Panc1 (cell line): ENCODE measurements at regions not wholly inside any gene's neighbourhood (a gene's known extent, or its start where the extent isn't known, plus 50 kb on each side); places are given as distances from the start of the nearest gene placed in this dataset.

Experiments
- ATAC-seq: fragments of 200-7000 bp; cut with Tn5 transposase; 2 replicates; pipeline ENCODE4 v1.9.1; 2020; ENCODE audit warnings: mild to moderate bottlenecking, moderate library complexity
- BruUV-seq: library from RNA; stranded (reverse); fragments of 400-500 nt; replicated peaks from 2 replicates; lab custom pipeline; 2021; lab: Mats Ljungman, UMichigan
- CTCF ChIA-PET: fragments of 300-600 bp; sonication (Branson Sonifier 250); formaldehyde crosslinking; loops from one replicate; lab custom pipeline; 2022; ENCODE audit warnings: antibody characterized with exemption; lab: Charles Lee
- POLR2A ChIA-PET: fragments of 300-600 bp; sonication (Branson Sonifier 250); formaldehyde crosslinking; loops from one replicate; lab custom pipeline; 2022; ENCODE audit warnings: antibody characterized with exemption; lab: Charles Lee
- DNase-seq: peaks from one replicate; pipeline ENCODE4 v3.0.0-alpha.2; 2010; ENCODE audit warnings: low read depth, low spot score
- H3K27ac ChIP-seq: 2 replicates; pipeline ENCODE4 v1.5.1; 2011; ENCODE audit warnings: mild to moderate bottlenecking, low read length, inconsistent platforms
- H3K27me3 ChIP-seq: fragments of 200-500 bp; sonication (Bioruptor generic); 2 replicates; pipeline ENCODE4 v1.6.0; 2014; ENCODE audit warnings: low read length, inconsistent platforms; ENCODE audit not compliant: control insufficient read depth, insufficient read depth
- H3K36me3 ChIP-seq: fragments of 200-500 bp; sonication (Bioruptor generic); 2 replicates; pipeline ENCODE4 v1.5.1; 2014; ENCODE audit warnings: inconsistent platforms, mild to moderate bottlenecking, low read length, moderate library complexity; ENCODE audit not compliant: control insufficient read depth, insufficient read depth
- H3K4me1 ChIP-seq: 2 replicates; pipeline ENCODE4 v1.5.1; 2011; ENCODE audit warnings: inconsistent platforms, mild to moderate bottlenecking, low read length, moderate library complexity; ENCODE audit not compliant: control insufficient read depth, insufficient read depth
- H3K4me3 ChIP-seq, 2 experiments: 2 replicates each; pipeline ENCODE4 v1.5.1; 2011 to 2012; ENCODE audit warnings: low read depth in 2 of 2, low read length in 2 of 2, mild to moderate bottlenecking in 2 of 2, inconsistent platforms in 1 of 2, moderate library complexity in 1 of 2
- H3K9me3 ChIP-seq: fragments of 200-500 bp; sonication (Bioruptor generic); 2 replicates; pipeline ENCODE4 v1.5.1; 2014; ENCODE audit warnings: low read depth, mild to moderate bottlenecking, inconsistent platforms, low read length, moderate library complexity; ENCODE audit not compliant: control insufficient read depth, insufficient read depth
- CTCF ChIP-seq: fragments of 450-650 bp; IDR thresholded peaks from 2 replicates; pipeline ENCODE4 v1.5.1; 2017; ENCODE audit warnings: mild to moderate bottlenecking
- POLR2AphosphoS5 ChIP-seq: IDR thresholded peaks from 2 replicates; pipeline ENCODE4 v1.6.1; 2012; ENCODE audit warnings: mild to moderate bottlenecking, low read depth, low read length, moderate library complexity
- REST ChIP-seq, 2 experiments: IDR thresholded peaks; 2 replicates each; pipeline ENCODE4 v1.6.1; 2011 to 2012; ENCODE audit warnings: low read depth in 2 of 2, control low read depth in 1 of 2, low read length in 1 of 2, mild to moderate bottlenecking in 1 of 2, moderate library complexity in 1 of 2; ENCODE audit not compliant: insufficient read depth in 1 of 2
- SIN3A ChIP-seq: IDR thresholded peaks from 2 replicates; pipeline ENCODE4 v1.6.1; 2012; ENCODE audit warnings: low read depth, mild to moderate bottlenecking, low read length, moderate library complexity, borderline replicate concordance; ENCODE audit not compliant: insufficient read depth
- TCF7L2 ChIP-seq: IDR thresholded peaks from 2 replicates; pipeline ENCODE4 v1.6.1; 2011; ENCODE audit warnings: mild to moderate bottlenecking, low read depth, low read length, inconsistent platforms
- in situ Hi-C: cut with HindIII; loops from 2 replicates; pipeline ENCODE4 v1.10.0; 2016; ENCODE audit warnings: low sequenced_read_pairs, low pct_unique_long_range_greater_than_20kb
- intact Hi-C: fragments of 100-400 bp; cut with micrococcal nuclease; formaldehyde crosslinking; loops from one replicate; pipeline ENCODE4 v1.10.0; 2022; ENCODE audit not compliant: unreplicated experiment

GRCh38 chr2:3127710-3128109, 249.9 kb downstream of the EIPR1 start:
- intact Hi-C loops: no loop called here
- no peaks in the 10 kb centered on the region for H3K27me3 ChIP-seq
- no peak overlapping the region for H3K4me3 ChIP-seq
- H3K36me3 ChIP-seq: no peaks in the 10 kb centered on the region
- no TSS peak for BruUV-seq
- no peaks in the 10 kb centered on the region for H3K9me3 ChIP-seq
- ATAC-seq: 0 out of 2 replicates have a peak, but pooled peaks have one; percentile 33
- no peak for DNase-seq
- in situ Hi-C loops: no loop called here
- TF ChIP-seq CTCF (no peak), REST (IDR thresholded peaks at IDR 0.05; ENCODE audit: insufficient read depth in 1 of 2, low read depth in 2 of 2, low read length in 1 of 2) (no peak), SIN3A (no peak), TCF7L2 (no peak), POLR2AphosphoS5 (no peak)
- CTCF ChIA-PET: no interaction called here
- POLR2A ChIA-PET: no interaction called here
- H3K4me1 ChIP-seq: no peaks in the 10 kb centered on the region; the same call in 1 of the 2 replicates
- no peak overlapping the region for H3K27ac ChIP-seq

GRCh38 chr2:3126911-3127621, 250.6 kb downstream of the EIPR1 start:
- ChIA-PET POLR2A (no interaction called here), CTCF (no interaction called here)
- H3K9me3 ChIP-seq: no peaks in the 10 kb centered on the region
- DNase-seq: no peak
- no peaks in the 10 kb centered on the region for H3K27me3 ChIP-seq
- in situ Hi-C loops: no loop called here
- intact Hi-C loops: no loop called here
- H3K36me3 ChIP-seq: no peaks in the 10 kb centered on the region
- no peak overlapping the region for H3K4me3 ChIP-seq
- BruUV-seq: no TSS peak
- no peak overlapping the region for H3K27ac ChIP-seq
- TF ChIP-seq SIN3A: no peak
- TF ChIP-seq POLR2AphosphoS5: no peak
- TF ChIP-seq CTCF: no peak
- no peak for TF ChIP-seq REST (IDR thresholded peaks at IDR 0.05; ENCODE audit: insufficient read depth in 1 of 2, low read depth in 2 of 2, low read length in 1 of 2)
- TF ChIP-seq TCF7L2: no peak
- ATAC-seq: no peak
- H3K4me1 ChIP-seq: no peaks in the 10 kb centered on the region; the same call in 1 of the 2 replicates
